Ascending aorta (tissue), 2 donors: ENCODE measurements at regions not wholly inside any gene's neighbourhood (a gene's known extent, or its start where the extent isn't known, plus 50 kb on each side); places are given as distances from the start of the nearest gene placed in this dataset.
"Not testable (repeated sequence)": the region's sequence is repeated elsewhere in the genome, so short reads cannot be mapped to it uniquely, and the experiment has no call there.

Experiments
- DNase-seq, 2 donors: peaks; one replicate each; pipeline ENCODE4 v3.0.0-alpha.2; 2019; ENCODE audit warnings: low spot score in 2 of 2
- H3K27ac ChIP-seq, 2 donors: fragments of 200-600 bp; sonication (generic); one replicate each; pipeline ENCODE4 v1.5.1; 2016 to 2017; ENCODE audit warnings: mild to moderate bottlenecking in 1 of 2
- H3K27me3 ChIP-seq: fragments of 200-600 bp; sonication (generic); one replicate; pipeline ENCODE4 v1.5.1; 2017
- H3K36me3 ChIP-seq, 2 donors: fragments of 200-600 bp; sonication (generic); one replicate each; pipeline ENCODE4 v1.5.1; 2016
- H3K4me1 ChIP-seq, 2 donors: fragments of 200-600 bp; sonication (generic); one replicate each; pipeline ENCODE4 v1.5.1; 2016 to 2017; ENCODE audit warnings: mild to moderate bottlenecking in 1 of 2
- H3K4me3 ChIP-seq, 2 donors: fragments of 200-600 bp; sonication (generic); one replicate each; pipeline ENCODE4 v1.5.1; 2016 to 2017; ENCODE audit warnings: mild to moderate bottlenecking in 1 of 2
- H3K9me3 ChIP-seq, 2 donors: fragments of 200-600 bp; sonication (generic); one replicate each; pipeline ENCODE4 v1.5.1; 2016
- CTCF ChIP-seq, 3 experiments: fragments of 200-600 bp in 2 of 3; fragments of 450-650 bp in 1 of 3; sonication (generic) in 2 of 3; IDR thresholded peaks; one replicate each; pipeline ENCODE4 v1.5.1; 2016 to 2019; ENCODE audit warnings: antibody characterized with exemption in 3 of 3, mild to moderate bottlenecking in 1 of 3, moderate library complexity in 1 of 3
- intact Hi-C: fragments of 100-400 bp; cut with DNase I; formaldehyde crosslinking; loops from one replicate; pipeline ENCODE4 v1.15.1; 2023

- Histone ChIP-seq H3K27ac (no peak overlapping the region), H3K4me3 (no peak overlapping the region), H3K36me3 (no peaks in the 10 kb centered on the region), H3K9me3 (no peaks in the 10 kb centered on the region), H3K4me1 (no peaks in the 10 kb centered on the region), H3K27me3 (no peaks in the 10 kb centered on the region)
- no peak for TF ChIP-seq CTCF (IDR thresholded peaks at IDR 0.05)
- intact Hi-C loops: no loop called here
- no peak for DNase-seq
Observed at GRCh38 chr18:41642756-41643155, 312.3 kb upstream of the PIK3C3 start.

DNA sequence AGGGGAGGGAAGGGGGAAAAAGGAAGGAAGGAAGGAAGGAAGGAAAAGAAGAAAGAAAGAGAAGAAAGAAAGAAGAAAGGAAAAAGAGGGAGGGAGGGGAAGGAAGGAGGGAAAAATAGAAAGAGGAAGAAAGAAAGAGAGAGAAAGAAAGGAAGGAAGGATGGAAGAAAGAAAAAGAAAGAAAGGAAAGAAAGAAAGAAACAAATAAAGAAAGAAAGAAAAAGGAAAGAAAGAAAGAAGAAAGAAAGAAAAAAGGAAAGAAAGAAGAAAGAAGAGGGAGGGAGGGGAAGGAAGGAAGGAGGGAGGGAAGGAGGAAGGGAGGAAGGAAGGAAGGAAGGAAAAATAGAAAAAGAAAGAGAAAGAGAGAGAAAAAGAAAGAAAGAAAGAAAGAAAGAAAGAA, 315.8 kb upstream of the PIK3C3 start:
- Histone ChIP-seq H3K36me3 (no peaks in the 10 kb centered on the region), H3K9me3 (no peaks in the 10 kb centered on the region), H3K4me3 (no peak overlapping the region), H3K4me1 (no peaks in the 10 kb centered on the region), H3K27me3 (no peaks in the 10 kb centered on the region), H3K27ac (no peak overlapping the region)
- TF ChIP-seq CTCF (IDR thresholded peaks at IDR 0.05): no peak
- intact Hi-C loops: no loop called here
- no peak for DNase-seq

DNA sequence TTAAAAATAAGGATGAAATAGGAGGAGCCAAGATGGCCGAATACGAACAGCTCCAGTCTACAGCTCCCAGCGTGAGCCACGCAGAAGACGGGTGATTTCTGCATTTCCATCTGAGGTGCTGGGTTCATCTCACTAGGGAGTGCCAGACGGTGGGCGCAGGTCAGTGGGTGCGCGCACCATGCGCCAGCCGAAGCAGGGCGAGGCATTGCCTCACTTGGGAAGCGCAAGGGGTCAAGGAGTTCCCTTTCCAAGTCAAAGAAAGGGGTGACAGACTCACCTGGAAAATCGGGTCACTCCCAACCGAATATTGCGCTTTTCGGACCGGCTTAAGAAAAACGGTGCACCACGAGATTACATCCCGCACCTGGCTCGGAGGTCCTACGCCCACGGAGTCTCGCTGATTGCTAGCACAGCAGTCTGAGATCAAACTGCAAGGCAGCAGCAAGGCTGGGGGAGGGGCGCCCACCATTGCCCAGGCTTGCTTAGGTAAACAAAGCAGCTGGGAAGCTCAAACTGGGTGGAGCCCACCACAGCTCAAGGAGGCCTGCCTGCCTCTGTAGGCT, 323.2 kb upstream of the PIK3C3 start:
- intact Hi-C loops, DNase-seq, H3K36me3 ChIP-seq, H3K4me1 ChIP-seq, H3K4me3 ChIP-seq, H3K27ac ChIP-seq, H3K27me3 ChIP-seq, H3K9me3 ChIP-seq: not testable (repeated sequence)

DNA sequence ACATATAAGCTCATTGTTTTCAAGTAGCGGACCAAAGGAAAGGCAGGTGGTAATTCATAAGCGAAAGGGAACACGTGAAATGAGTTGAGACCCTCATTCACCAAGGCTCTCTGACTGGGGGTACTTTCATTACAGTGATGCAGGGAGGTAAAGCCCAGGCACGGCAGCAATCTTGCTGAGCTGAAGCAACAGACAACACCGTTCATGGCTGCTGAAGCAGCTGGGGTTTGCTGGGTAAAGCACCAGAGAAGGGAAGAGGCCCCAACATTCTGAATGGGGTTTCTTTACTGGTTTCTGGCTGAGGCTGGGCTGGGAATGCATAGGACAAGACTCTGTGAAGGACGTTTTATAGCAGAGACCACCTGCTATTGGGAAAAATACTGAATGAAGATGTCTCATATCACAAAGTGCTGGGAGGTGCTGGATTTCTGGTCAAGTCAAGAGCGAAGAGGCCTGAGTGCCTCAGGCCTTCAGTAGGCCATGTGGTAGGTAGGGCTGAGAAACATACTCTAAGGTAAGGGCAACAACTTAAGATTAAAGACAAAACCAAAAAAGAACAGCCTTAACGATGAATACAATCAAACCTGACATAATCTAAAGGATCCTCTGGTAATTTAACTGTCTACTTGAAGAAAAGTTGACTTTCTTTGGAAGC, 324.7 kb upstream of the PIK3C3 start:
- intact Hi-C loops: no loop called here
- TF ChIP-seq CTCF (IDR thresholded peaks at IDR 0.05): no peak
- no peaks in the 10 kb centered on the region for H3K36me3 ChIP-seq
- no peak overlapping the region for H3K27ac ChIP-seq
- no peak for DNase-seq
- H3K4me3 ChIP-seq: no peak overlapping the region
- H3K4me1 ChIP-seq: no peaks in the 10 kb centered on the region
- H3K9me3 ChIP-seq: no peaks in the 10 kb centered on the region
- H3K27me3 ChIP-seq: no peaks in the 10 kb centered on the region

DNA sequence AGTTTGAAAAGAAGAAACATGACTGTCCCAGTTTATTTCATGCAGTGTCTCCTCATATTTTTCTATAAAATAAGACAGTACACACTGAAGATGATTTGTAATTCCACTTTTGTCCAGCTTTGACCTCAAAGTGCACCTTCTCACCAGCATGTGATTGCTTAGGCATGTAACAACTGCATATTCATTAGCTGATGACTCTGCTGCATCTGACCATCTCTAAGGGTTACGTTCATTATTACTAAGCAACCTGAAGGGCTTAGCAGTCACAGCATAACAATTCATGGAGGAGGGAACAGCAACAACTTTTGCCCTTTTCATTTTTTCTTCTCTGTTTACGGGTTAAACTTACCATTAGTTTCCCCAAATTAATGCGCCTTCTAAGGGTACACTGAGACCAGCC, 330.6 kb upstream of the PIK3C3 start:
- TF ChIP-seq CTCF (IDR thresholded peaks at IDR 0.05): no peak
- Histone ChIP-seq H3K4me3 (no peak overlapping the region), H3K9me3 (no peaks in the 10 kb centered on the region), H3K4me1 (no peaks in the 10 kb centered on the region), H3K27me3 (no peaks in the 10 kb centered on the region), H3K27ac (no peak overlapping the region), H3K36me3 (no peaks in the 10 kb centered on the region)
- DNase-seq: no peak
- intact Hi-C loops: loop anchor here (10.0 kb wide), 1 partner anchor 60 kb away; no protein-coding TSS in a partner anchor

GRCh38 chr18:41621177-41621576, 333.9 kb upstream of the PIK3C3 start:
- no peak overlapping the region for H3K27ac ChIP-seq
- no peaks in the 10 kb centered on the region for H3K36me3 ChIP-seq
- intact Hi-C loops: loop anchor here (10.0 kb wide), 1 partner anchor 56 kb away; no protein-coding TSS in a partner anchor
- H3K4me3 ChIP-seq: no peak overlapping the region
- H3K9me3 ChIP-seq: no peaks in the 10 kb centered on the region
- TF ChIP-seq CTCF (IDR thresholded peaks at IDR 0.05): no peak
- no peak for DNase-seq
- H3K27me3 ChIP-seq: no peaks in the 10 kb centered on the region
- H3K4me1 ChIP-seq: no peaks in the 10 kb centered on the region
